GM18517 (cell line): ENCODE measurements at regions not wholly inside any gene's neighbourhood (a gene's known extent, or its start where the extent isn't known, plus 50 kb on each side); places are given as distances from the start of the nearest gene placed in this dataset.

Experiments
- ATAC-seq: cut with Tn5 transposase; IDR thresholded peaks from one replicate; pipeline ENCODE4 v1.9.1; 2021; ENCODE audit warnings: mild to moderate bottlenecking, moderate library complexity; ENCODE audit not compliant: unreplicated experiment

- no peak for ATAC-seq
Measured at GRCh38 chr2:2859732-2860131, 517.9 kb downstream of the EIPR1 start.

- no peak for ATAC-seq
Measured at GRCh38 chr2:2859164-2859563, 518.5 kb downstream of the EIPR1 start.

GRCh38 chr2:2856723-2857415, 520.7 kb downstream of the EIPR1 start:
- ATAC-seq: no peak

- no peak for ATAC-seq
Measured at GRCh38 chr2:2855297-2855696, 522.3 kb downstream of the EIPR1 start.

- ATAC-seq: no peak
Measured at GRCh38 chr2:2853346-2853745, 522.3 kb upstream of the MYT1L start.

- ATAC-seq: no peak
Measured at GRCh38 chr2:2851806-2852777, 521.0 kb upstream of the MYT1L start.

- no peak for ATAC-seq
Measured at GRCh38 chr2:2851316-2851715, 520.2 kb upstream of the MYT1L start.

- no peak for ATAC-seq
Measured at GRCh38 chr2:2850859-2851258, 519.8 kb upstream of the MYT1L start.

- no peak for ATAC-seq
Measured at GRCh38 chr2:2850218-2850755, 519.2 kb upstream of the MYT1L start.

GRCh38 chr2:2849464-2850217, 518.6 kb upstream of the MYT1L start:
- ATAC-seq: no peak

GRCh38 chr2:2848621-2849333, 517.7 kb upstream of the MYT1L start:
- no peak for ATAC-seq

- no peak for ATAC-seq
Measured at GRCh38 chr2:2848198-2848597, 517.1 kb upstream of the MYT1L start.

GRCh38 chr2:2847209-2847676, 516.2 kb upstream of the MYT1L start:
- no peak for ATAC-seq

GRCh38 chr2:2846332-2847208, 515.5 kb upstream of the MYT1L start:
- no peak for ATAC-seq

- no peak for ATAC-seq
Measured at GRCh38 chr2:2845806-2846315, 514.8 kb upstream of the MYT1L start.

- ATAC-seq: no peak
Measured at GRCh38 chr2:2845267-2845666, 514.2 kb upstream of the MYT1L start.

- no peak for ATAC-seq
Measured at GRCh38 chr2:2843969-2844548, 513.0 kb upstream of the MYT1L start.

GRCh38 chr2:2842466-2842865, 511.4 kb upstream of the MYT1L start:
- ATAC-seq: no peak
